Omental fat pad (tissue), 3 donors: ENCODE measurements at regions not wholly inside any gene's neighbourhood (a gene's known extent, or its start where the extent isn't known, plus 50 kb on each side); places are given as distances from the start of the nearest gene placed in this dataset.
A peak's percentile ranks its signal among the peaks of the same experiment; 100 is the strongest.

ENCODE experiments used
- ATAC-seq: fragments of 150-250 bp; one replicate; pipeline ENCODE4 v1.9.1; 2016; ENCODE audit warnings: mild to moderate bottlenecking, moderate library complexity; ENCODE audit not compliant: low FRiP score
- DNase-seq: peaks from one replicate; pipeline ENCODE4 v3.0.0-alpha.2; 2019; ENCODE audit warnings: low spot score
- CTCF ChIP-seq, 3 donors: fragments of 450-650 bp; IDR thresholded peaks; one replicate each; pipeline ENCODE4 v1.5.1; 2016 to 2017; ENCODE audit warnings: antibody characterized with exemption in 3 of 3, mild to moderate bottlenecking in 3 of 3, moderate library complexity in 2 of 3

- TF ChIP-seq CTCF (IDR thresholded peaks at IDR 0.05): no peak
- ATAC-seq (no peak), DNase-seq (no peak)
Observed at GRCh38 chr4:111281219-111281618, 658.3 kb upstream of the PITX2 start.

GRCh38 chr4:111282035-111282434, 659.2 kb upstream of the PITX2 start:
- no peak for TF ChIP-seq CTCF (IDR thresholded peaks at IDR 0.05)
- no peak for DNase-seq
- no peak for ATAC-seq

GRCh38 chr4:111283066-111283677, 660.3 kb upstream of the PITX2 start:
- DNase-seq (peak; percentile 26), ATAC-seq (no peak)
- TF ChIP-seq CTCF (IDR thresholded peaks at IDR 0.05): peak in 1 of 3 donors; percentile 8

- TF ChIP-seq CTCF (IDR thresholded peaks at IDR 0.05): no peak
- ATAC-seq (no peak), DNase-seq (no peak)
Observed at GRCh38 chr4:111296466-111296865, 673.6 kb upstream of the PITX2 start.

GRCh38 chr4:111303806-111304205, 680.9 kb upstream of the PITX2 start:
- ATAC-seq: no peak
- no peak for TF ChIP-seq CTCF (IDR thresholded peaks at IDR 0.05)
- DNase-seq: no peak

GRCh38 chr4:111323496-111323895, 700.6 kb upstream of the PITX2 start:
- DNase-seq: no peak
- ATAC-seq: peak; percentile 32
- no peak for TF ChIP-seq CTCF (IDR thresholded peaks at IDR 0.05)

GRCh38 chr4:111323916-111324315, 701.0 kb upstream of the PITX2 start:
- DNase-seq (no peak), ATAC-seq (no peak)
- TF ChIP-seq CTCF (IDR thresholded peaks at IDR 0.05): no peak
